Stimulated activated CD8-positive, alpha-beta memory T cell treated with anti-CD3 and anti-CD28 coated beads, Interleukin-12 subunit alpha, Interleukin-12 subunit beta, amount 100 ng/mL, for 1 hour (primary cell): ENCODE measurements at regions not wholly inside any gene's neighbourhood (a gene's known extent, or its start where the extent isn't known, plus 50 kb on each side); places are given as distances from the start of the nearest gene placed in this dataset.

Source experiments
- DNase-seq: peaks from one replicate; pipeline ENCODE4 v3.0.0-alpha.2; 2020; ENCODE audit warnings: low read depth

- DNase-seq, result no peak
These were observed 200.3 kb downstream of the CMPK2 start for GRCh38 chr2:6665093-6666045.

- no peak for DNase-seq
These were observed 198.4 kb downstream of the CMPK2 start for GRCh38 chr2:6667326-6667725.

GRCh38 chr2:6671913-6672312, 193.8 kb downstream of the CMPK2 start:
- DNase-seq, result no peak

GRCh38 chr2:6674381-6674780, 191.3 kb downstream of the CMPK2 start:
- no peak for DNase-seq

- no peak for DNase-seq
These were observed 189.9 kb downstream of the CMPK2 start for GRCh38 chr2:6675791-6676190.

- no peak for DNase-seq
These were observed 189.5 kb downstream of the CMPK2 start for GRCh38 chr2:6676241-6676640.

- DNase-seq, result no peak
These were observed 188.9 kb downstream of the CMPK2 start for GRCh38 chr2:6676776-6677175.

- DNase-seq, result no peak
These were observed 186.2 kb downstream of the CMPK2 start for GRCh38 chr2:6679471-6679870.

GRCh38 chr2:6683516-6683915, 182.2 kb downstream of the CMPK2 start:
- no peak for DNase-seq

- DNase-seq, result no peak
These were observed 180.3 kb downstream of the CMPK2 start for GRCh38 chr2:6685447-6685846.

GRCh38 chr2:6692056-6692455, 173.7 kb downstream of the CMPK2 start:
- no peak for DNase-seq

GRCh38 chr2:6692819-6693218, 172.9 kb downstream of the CMPK2 start:
- DNase-seq, result no peak

GRCh38 chr2:6694555-6694954, 171.2 kb downstream of the CMPK2 start:
- no peak for DNase-seq

GRCh38 chr2:6700335-6700734, 165.4 kb downstream of the CMPK2 start:
- DNase-seq, result no peak

GRCh38 chr2:6704077-6704476, 161.6 kb downstream of the CMPK2 start:
- no peak for DNase-seq

GRCh38 chr2:6721395-6721794, 144.3 kb downstream of the CMPK2 start:
- no peak for DNase-seq

GRCh38 chr2:6722574-6722973, 143.1 kb downstream of the CMPK2 start:
- no peak for DNase-seq

- DNase-seq, result no peak
These were observed 141.7 kb downstream of the CMPK2 start for GRCh38 chr2:6723865-6724604.

GRCh38 chr2:6724605-6725140, 141.0 kb downstream of the CMPK2 start:
- DNase-seq, result no peak

- no peak for DNase-seq
These were observed 137.6 kb downstream of the CMPK2 start for GRCh38 chr2:6728156-6728555.

- DNase-seq, result no peak
These were observed 135.7 kb downstream of the CMPK2 start for GRCh38 chr2:6730003-6730402.

- no peak for DNase-seq
These were observed 134.8 kb downstream of the CMPK2 start for GRCh38 chr2:6730649-6731532.
